ENCODE measurements at regions not wholly inside any gene's neighbourhood (a gene's known extent, or its start where the extent isn't known, plus 50 kb on each side); places are given as distances from the start of the nearest gene placed in this dataset.
"Not testable (repeated sequence)": the region's sequence is repeated elsewhere in the genome, so short reads cannot be mapped to it uniquely, and the experiment has no call there.

DNA sequence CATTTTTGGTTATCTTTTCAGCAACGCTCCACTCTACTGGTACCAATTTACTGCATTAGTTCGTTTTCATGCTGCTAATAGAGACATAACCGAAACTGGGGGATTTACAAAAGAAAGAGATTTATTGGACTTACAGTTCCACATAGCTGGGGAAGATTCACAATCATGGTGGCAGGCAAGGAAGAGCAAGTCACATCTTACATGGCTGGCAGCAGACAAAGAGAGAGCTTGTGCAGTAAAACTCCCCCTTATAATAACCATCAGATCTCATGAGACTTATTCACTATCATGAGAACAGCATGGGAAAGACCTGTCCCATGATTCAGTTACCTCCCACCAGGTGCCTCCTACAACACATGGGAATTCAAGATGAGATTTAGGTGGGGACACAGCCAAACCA, 1474.2 kb upstream of the NUDT12 start:
- not testable (repeated sequence) for DNase-seq

DNA sequence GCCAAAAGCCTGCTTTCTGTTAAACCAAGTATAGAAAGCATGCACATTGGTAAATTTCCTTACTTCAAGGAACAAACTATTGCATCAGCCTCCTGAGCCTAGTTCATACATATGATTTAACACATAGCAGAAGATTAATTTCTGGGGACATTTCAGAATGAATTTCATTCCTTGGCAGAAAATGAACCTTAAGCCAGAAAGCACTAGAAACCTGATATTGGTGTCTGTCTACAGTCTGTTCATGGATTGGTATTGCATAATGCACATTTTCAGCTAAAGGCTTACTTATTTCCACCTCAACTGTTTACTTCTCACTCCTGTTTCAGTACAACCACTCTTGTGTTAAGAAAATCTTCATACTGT, 1471.8 kb upstream of the NUDT12 start:
- no peak for DNase-seq

DNA sequence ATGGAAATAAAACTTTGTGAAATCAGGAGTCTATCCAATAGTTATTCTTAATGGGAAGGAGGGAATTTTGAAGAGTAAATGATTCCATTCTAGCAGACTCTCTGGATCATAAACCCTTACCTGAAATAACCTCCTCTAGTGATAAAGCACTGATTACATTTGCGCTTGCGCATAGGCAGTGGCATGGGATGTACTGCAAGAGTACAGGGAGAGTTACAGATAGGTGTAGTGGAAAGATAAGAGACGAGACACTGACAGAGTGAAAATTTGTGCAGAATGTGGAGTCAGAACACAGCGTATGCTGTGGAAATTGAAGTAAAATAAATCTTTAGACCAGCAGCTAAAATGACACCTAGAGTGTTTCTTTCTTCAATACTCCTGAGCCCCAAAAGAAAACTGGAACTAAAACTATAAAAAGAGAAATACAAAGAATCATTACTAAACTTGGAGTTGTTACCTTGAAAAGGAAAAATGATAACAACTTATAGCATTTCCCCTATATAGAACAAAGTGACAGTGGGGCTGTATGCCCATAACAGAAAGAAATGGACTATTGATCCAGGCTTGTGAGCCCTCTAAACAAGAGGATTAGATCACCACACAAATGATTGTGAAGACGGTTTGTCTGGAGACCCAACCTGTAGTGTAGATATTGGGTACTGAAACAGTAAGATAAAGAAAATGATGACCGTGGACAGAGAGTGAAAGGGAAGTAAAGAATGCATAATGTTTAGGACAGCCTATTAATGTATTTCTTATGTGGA, 1471.2 kb upstream of the NUDT12 start:
- no peak for DNase-seq

GRCh38 chr5:105032917-105033316, 1470.3 kb upstream of the NUDT12 start:
- no peak for DNase-seq

- DNase-seq, result no peak
These were observed 1467.6 kb upstream of the NUDT12 start for GRCh38 chr5:105030153-105030552.

- no peak for DNase-seq
These were observed 1452.5 kb upstream of the NUDT12 start for GRCh38 chr5:105015098-105015497.

GRCh38 chr5:104998572-104998971, 1436.0 kb upstream of the NUDT12 start:
- no peak for DNase-seq

DNA sequence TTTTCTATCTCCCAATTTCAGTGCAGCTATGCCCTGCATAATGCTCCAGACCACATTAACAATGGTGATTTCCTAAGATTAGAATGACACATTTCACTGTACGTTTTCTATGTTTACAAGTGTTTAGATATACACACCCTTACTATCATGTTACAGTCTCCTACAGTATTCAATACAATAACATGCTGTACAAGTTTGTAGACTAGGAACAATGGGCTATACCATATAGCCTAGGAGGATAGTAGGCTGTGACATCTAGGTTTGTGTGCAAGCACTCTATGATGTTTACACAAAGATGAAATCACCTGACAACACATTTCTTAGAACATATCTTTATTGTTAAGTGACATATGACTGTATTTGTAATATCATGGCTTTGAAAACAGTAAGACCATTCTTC, 1435.6 kb upstream of the NUDT12 start:
- DNase-seq, result no peak

GRCh38 chr5:104987074-104987473, 1424.5 kb upstream of the NUDT12 start:
- no peak for DNase-seq

DNA sequence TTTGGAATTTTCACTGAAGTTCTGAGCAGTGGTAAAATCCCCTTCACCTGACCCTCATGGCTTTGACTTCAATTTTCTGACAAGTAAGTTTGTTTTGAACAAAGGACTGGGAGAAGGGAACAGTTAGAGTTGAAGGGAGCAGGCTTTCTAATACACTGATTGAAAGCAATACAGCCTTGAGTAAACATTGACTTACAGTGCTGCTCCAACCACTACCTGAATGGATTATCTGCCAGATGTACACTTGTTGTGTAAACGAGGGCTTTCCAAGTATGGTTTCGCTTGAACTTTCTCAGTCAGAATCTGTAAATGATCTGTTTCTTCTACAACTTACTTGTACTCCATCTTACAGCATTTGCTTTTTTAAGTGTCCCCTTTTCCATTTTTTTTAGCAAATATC, 1414.9 kb upstream of the NUDT12 start:
- DNase-seq, result no peak

DNA sequence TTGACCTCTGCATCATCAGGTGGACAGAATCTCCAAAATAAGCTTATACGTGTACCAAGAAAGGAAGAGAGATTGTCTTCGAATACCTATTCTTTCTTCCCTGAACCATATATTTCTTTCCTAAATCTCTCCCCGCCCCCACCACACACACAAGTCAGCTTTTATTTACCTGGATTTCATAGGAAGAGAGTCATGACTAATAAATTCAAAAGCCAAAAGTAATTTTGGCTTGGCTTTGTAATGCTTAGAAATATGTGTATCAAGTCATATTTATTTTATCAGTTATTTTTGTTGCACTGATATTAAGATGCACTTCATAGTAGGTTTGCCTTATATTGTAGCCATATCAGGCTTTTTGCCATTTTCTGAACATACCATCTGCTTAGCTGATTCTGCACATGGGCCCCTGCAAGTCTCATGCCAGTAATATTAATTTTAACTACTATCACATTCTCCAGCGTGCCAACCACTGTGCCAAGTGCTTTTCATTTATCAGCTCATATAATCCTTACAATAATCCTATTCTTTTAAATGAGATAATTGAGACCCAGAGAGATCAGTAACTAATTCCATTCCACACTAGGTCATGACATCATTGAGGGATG, 1405.3 kb upstream of the NUDT12 start:
- DNase-seq, result no peak

- DNase-seq, result no peak
These were observed 1402.4 kb upstream of the NUDT12 start for GRCh38 chr5:104965006-104965405.

DNA sequence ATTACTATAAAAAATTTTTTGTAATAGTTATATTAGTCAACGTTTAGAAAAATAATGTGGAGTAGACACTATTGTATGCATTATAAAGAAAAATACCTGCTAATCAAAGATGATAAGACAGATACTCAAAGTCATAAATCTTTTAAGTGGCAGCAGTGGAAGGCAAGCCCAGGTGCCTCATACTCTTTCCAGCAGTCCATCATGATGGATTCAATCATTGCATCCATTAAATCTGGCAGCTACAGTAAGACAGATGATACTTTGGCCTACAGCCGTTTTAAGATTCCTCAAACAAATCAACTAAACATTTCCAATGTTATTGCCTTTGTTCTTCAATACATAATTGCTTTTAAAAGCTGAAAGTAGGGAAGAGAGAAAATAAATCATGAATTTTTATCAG, 1392.9 kb upstream of the NUDT12 start:
- DNase-seq, result no peak

- no peak for DNase-seq
These were observed 1390.3 kb upstream of the NUDT12 start for GRCh38 chr5:104952876-104953275.

DNA sequence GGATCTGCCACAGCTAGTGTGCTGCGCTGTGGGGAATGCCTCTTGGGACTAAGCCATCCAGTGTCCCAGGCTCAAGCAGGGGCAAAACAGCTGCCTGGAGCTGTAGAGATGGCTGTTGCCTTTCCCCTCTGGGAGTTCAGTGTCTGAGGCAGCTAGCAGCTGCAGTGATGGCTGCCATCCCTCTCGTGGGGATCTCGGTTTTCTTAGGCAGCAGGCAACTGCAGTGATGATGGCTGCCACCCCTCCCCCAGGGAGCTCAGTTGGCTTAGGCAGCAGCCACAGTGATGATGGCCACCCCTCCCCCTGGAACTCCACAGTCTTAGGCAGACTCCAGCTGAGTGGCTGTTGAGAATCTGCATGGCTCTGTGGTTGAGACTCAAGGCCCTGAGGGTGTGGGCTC, 1389.2 kb upstream of the NUDT12 start:
- DNase-seq, result no peak

GRCh38 chr5:104947076-104947475, 1384.5 kb upstream of the NUDT12 start:
- DNase-seq, result no peak

DNA sequence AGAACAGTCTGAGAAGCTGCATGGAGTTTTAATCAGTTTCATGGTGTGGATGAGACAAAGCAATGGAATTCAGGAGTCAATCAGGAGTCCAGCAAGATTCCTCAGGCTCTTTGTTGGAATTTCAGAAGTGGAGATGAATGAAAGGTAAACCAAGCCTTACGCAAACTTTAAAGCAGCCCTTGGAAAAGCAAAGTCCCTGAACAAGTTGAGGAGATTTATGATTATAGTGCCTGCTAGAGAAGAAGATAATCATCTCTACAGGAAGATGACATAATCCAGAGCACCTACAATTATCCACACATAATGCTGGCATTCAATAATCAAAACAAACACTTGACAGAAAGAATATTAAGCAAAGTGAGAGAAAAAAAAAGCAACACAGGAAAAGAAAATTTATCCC, 1380.1 kb upstream of the NUDT12 start:
- DNase-seq, result no peak

DNA sequence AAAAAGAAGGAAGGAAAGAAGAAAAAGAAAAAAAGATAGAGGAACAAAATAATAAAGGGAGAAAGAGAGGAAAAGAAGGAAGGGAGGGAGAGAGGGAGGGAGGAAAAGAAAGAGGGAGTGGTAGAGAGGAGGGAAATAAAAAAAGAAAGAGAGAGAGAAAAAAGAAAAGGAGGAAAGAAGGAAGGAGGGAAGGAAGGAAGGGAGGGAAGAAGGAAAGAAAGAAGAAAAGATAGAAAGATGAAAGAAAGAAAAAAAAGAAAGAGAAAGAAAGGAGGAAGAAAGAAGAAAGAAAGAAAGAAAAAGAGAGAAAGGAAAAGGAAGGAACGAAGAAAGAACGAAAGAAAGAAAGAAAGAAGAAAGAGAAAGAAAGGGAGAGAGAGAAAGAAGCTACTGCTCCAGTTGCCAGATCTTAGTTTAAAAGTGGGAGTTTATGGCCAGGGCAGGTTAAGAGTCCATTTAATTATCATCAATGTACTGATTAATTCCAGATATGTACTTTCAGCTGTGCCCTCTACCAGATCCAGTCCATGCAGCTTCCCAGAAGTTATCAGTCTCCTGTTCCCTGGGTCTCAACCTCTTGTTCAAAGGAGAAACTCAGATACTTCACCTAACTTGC, 1378.5 kb upstream of the NUDT12 start:
- DNase-seq, result no peak

GRCh38 chr5:104937598-104937997, 1375.0 kb upstream of the NUDT12 start:
- DNase-seq, result no peak

DNA sequence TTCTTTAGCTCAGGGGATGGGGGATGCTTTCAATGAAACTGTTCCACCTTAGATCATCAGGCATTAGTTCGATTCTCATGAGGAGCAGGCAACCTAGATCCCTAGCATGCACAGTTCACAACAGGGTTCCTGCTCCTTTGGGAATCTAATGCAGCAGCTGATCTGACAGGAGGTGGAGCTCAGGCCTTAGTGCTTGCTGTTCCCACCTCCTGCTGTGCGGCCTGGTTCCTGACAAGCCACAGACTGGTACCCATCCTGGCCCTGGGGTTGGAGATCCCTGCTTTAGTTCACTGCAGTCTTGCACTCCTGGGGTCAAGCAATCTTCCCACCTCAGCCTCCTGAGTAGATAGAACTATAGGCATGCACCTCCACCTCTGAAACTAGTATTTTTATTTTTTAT, 1369.8 kb upstream of the NUDT12 start:
- no peak for DNase-seq

GRCh38 chr5:104928906-104929520, 1366.4 kb upstream of the NUDT12 start:
- DNase-seq, result no peak

- DNase-seq, result no peak
These were observed 1352.6 kb upstream of the NUDT12 start for GRCh38 chr5:104915226-104915625.

GRCh38 chr5:104914536-104915070, 1352.0 kb upstream of the NUDT12 start:
- no peak for DNase-seq

DNA sequence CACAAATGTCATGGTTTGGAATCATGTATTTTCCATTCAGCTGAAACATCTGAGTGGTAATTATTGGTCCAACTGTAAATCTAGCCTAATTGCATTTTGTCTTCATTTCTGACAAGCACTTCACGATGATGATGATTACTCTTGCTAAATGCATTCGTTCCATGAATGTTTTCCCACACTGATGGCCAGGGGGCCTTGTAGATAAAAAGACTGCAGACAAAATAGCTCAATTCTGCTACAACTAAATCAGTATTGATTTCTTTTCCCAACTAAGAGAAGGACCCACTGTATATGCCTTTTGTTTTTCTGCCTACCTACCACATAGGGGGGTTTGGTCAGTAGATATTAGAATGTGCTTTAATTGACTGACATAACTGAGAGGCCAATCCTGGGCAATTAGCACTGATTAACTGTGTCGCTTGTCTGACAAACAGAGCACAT, 1351.3 kb upstream of the NUDT12 start:
- no peak for DNase-seq

All from NCI-H187 treated with DMSO at 0.1 percent for 48 hours (cell line).